Common myeloid progenitor, CD34-positive (primary cell): ENCODE measurements at regions not wholly inside any gene's neighbourhood (a gene's known extent, or its start where the extent isn't known, plus 50 kb on each side); places are given as distances from the start of the nearest gene placed in this dataset.

ENCODE experiments used
- CTCF ChIA-PET: fragments of 350-600 bp; sonication (Branson Sonifier 250); formaldehyde crosslinking; loops from one replicate; lab custom pipeline; 2021; ENCODE audit warnings: antibody characterized with exemption; lab: Charles Lee
- POLR2A ChIA-PET: fragments of 350-600 bp; sonication (Branson Sonifier 250); formaldehyde crosslinking; loops from one replicate; lab custom pipeline; 2021; ENCODE audit warnings: antibody characterized with exemption; lab: Charles Lee
- DNase-seq, 3 donors: peaks; one replicate each; pipeline versions ENCODE4 v3.0.0 to v3.0.0-alpha.2; 2013
- H3K27ac ChIP-seq, 2 experiments: 1 replicate in 1 of 2; 2 replicates in 1 of 2; pipeline ENCODE4 v1.7.0; 2013; ENCODE audit warnings: inconsistent platforms in 2 of 2, low read length in 2 of 2, mild to moderate bottlenecking in 2 of 2, low read depth in 1 of 2, moderate library complexity in 1 of 2; ENCODE audit not compliant: severe bottlenecking in 2 of 2, insufficient read depth in 1 of 2, poor library complexity in 1 of 2
- H3K27me3 ChIP-seq, 5 experiments: replicated peaks in 2 of 5; 1 replicate in 3 of 5; 2 replicates in 2 of 5; pipeline versions ENCODE4 v1.6.1 to v1.7.0; 2013; ENCODE audit warnings: low read length in 4 of 5, mild to moderate bottlenecking in 2 of 5, moderate library complexity in 2 of 5, inconsistent platforms in 1 of 5; ENCODE audit not compliant: insufficient read depth in 5 of 5, control insufficient read depth in 4 of 5
- H3K36me3 ChIP-seq, 4 experiments: 1 replicate in 2 of 4; 2 replicates in 2 of 4; pipeline versions ENCODE4 v1.6.1 to v1.7.0; 2013; ENCODE audit warnings: low read length in 3 of 4, control low read depth in 1 of 4, mild to moderate bottlenecking in 1 of 4; ENCODE audit not compliant: control insufficient read depth in 4 of 4, insufficient read depth in 4 of 4
- H3K4me1 ChIP-seq, 4 experiments: 1 replicate in 3 of 4; 2 replicates in 1 of 4; pipeline versions ENCODE4 v1.6.1 to v1.7.1; 2013; ENCODE audit warnings: low read length in 3 of 4, mild to moderate bottlenecking in 3 of 4, control low read depth in 1 of 4, inconsistent platforms in 1 of 4, moderate library complexity in 1 of 4; ENCODE audit not compliant: control insufficient read depth in 4 of 4, insufficient read depth in 4 of 4; ENCODE audit errors: control extremely low read depth in 1 of 4
- H3K4me3 ChIP-seq, 7 experiments: 1 replicate in 4 of 7; 2 replicates in 3 of 7; pipeline versions ENCODE4 v1.5.1 to v1.7.0; 2013; ENCODE audit warnings: mild to moderate bottlenecking in 7 of 7, low read length in 6 of 7, moderate library complexity in 6 of 7, inconsistent platforms in 2 of 7, low read depth in 2 of 7, control low read depth in 1 of 7; ENCODE audit not compliant: insufficient read depth in 4 of 7, control insufficient read depth in 1 of 7; ENCODE audit errors: extremely low read depth in 1 of 7
- H3K9me3 ChIP-seq, 5 experiments: 1 replicate in 4 of 5; 2 replicates in 1 of 5; pipeline versions ENCODE4 v1.6.1 to v1.7.1; 2013; ENCODE audit warnings: low read length in 4 of 5, mild to moderate bottlenecking in 2 of 5, inconsistent platforms in 1 of 5, low read depth in 1 of 5, moderate library complexity in 1 of 5; ENCODE audit not compliant: control insufficient read depth in 4 of 5, insufficient read depth in 2 of 5; ENCODE audit errors: control extremely low read depth in 1 of 5
- WGBS: methylation state at CpG from one replicate; pipeline ENCODE4 v1.1.5; 2013; ENCODE audit not compliant: insufficient coverage; 5-methylcytosine and 5-hydroxymethylcytosine counted together

DNA sequence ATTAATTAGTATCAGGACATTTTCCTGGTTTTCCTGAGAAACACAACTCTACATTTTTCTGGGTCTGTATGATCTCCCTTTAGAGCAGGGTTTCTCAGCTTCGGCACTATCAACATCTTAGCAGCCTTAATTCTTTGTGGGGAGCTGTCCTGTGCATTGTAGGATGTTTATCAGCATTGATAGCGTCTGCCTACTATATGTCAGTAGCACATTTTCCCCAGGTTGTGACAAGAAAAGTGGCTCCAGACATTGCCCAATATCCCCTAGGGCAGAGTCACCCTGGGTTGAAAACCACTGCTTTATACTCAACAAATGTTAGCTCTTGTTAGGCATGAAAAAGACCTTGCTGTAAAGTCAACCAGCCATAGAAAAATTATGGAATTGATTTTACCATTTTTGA is 195.1 kb upstream of the FMN2 start:
- H3K4me3 ChIP-seq = no peak overlapping the region
- CTCF ChIA-PET = interaction anchor here (0.9 to 2.2 kb wide), 4 partner anchors 10 to 492 kb away, joined by 3 to 6 read pairs (median 4); no protein-coding TSS in a partner anchor
- peak in 2 of 3 donors; percentile 13 to 17 for DNase-seq
- POLR2A ChIA-PET = interaction anchor here (0.6 kb wide), 1 partner anchor 133 kb away, joined by 4 read pairs; no protein-coding TSS in a partner anchor
- H3K9me3 ChIP-seq = no peaks in the 10 kb centered on the region
- H3K27me3 ChIP-seq = no peaks in the 10 kb centered on the region
- 80% methylated on average over 1 of the region's 2 CpGs for WGBS
- no peak overlapping the region for H3K27ac ChIP-seq
- H3K4me1 ChIP-seq = peaks cover 2 to 11% (median 5%) of the 10 kb centered on the region in 4 experiments
- H3K36me3 ChIP-seq = peaks cover 0 to 6% (median 3%) of the 10 kb centered on the region in 4 experiments

GRCh38 chr1:239896980-239897379 is 194.7 kb upstream of the FMN2 start:
- POLR2A ChIA-PET = interaction anchor here (0.6 kb wide), 1 partner anchor 133 kb away, joined by 4 read pairs; no protein-coding TSS in a partner anchor
- no peaks in the 10 kb centered on the region for H3K9me3 ChIP-seq
- no peak overlapping the region for H3K4me3 ChIP-seq
- H3K27ac ChIP-seq = no peak overlapping the region
- no peak for DNase-seq
- no peaks in the 10 kb centered on the region for H3K27me3 ChIP-seq
- 100% methylated on average over 3 of the region's 9 CpGs for WGBS
- peaks cover 0 to 6% (median 3%) of the 10 kb centered on the region in 4 experiments for H3K36me3 ChIP-seq
- H3K4me1 ChIP-seq = peaks cover 2 to 11% (median 5%) of the 10 kb centered on the region in 4 experiments
- CTCF ChIA-PET = interaction anchor here (0.9 to 2.2 kb wide), 9 partner anchors 10 to 507 kb away, joined by 3 to 6 read pairs (median 3); no protein-coding TSS in a partner anchor

GRCh38 chr1:239897458-239897857 is 194.2 kb upstream of the FMN2 start:
- no CpG with 5 or more reads among the region's 4 CpGs for WGBS
- no peak for DNase-seq
- no peaks in the 10 kb centered on the region for H3K27me3 ChIP-seq
- H3K36me3 ChIP-seq = peaks cover 0 to 6% (median 3%) of the 10 kb centered on the region in 4 experiments
- peaks cover 2 to 11% (median 5%) of the 10 kb centered on the region in 4 experiments for H3K4me1 ChIP-seq
- no peak overlapping the region for H3K27ac ChIP-seq
- peak overlapping the region in 3 of 7 experiments; percentile 38 to 71 (median 68) for H3K4me3 ChIP-seq
- ChIA-PET CTCF (interaction anchor here (0.6 to 2.2 kb wide), 22 partner anchors 10 to 1640 kb away, joined by 3 to 8 read pairs (median 3); no protein-coding TSS in a partner anchor), POLR2A (no interaction called here)
- no peaks in the 10 kb centered on the region for H3K9me3 ChIP-seq

- Histone ChIP-seq H3K4me3 (peak overlapping the region in 4 of 7 experiments; percentile 11 to 71 (median 53)), H3K27ac (no peak overlapping the region), H3K36me3 (peaks cover 0 to 6% (median 3%) of the 10 kb centered on the region in 4 experiments), H3K27me3 (no peaks in the 10 kb centered on the region), H3K9me3 (no peaks in the 10 kb centered on the region), H3K4me1 (peaks cover 2 to 10% (median 5%) of the 10 kb centered on the region in 4 experiments)
- peak; percentile 87 to 94 (median 93) for DNase-seq
- 24% methylated on average over 8 of the region's 15 CpGs for WGBS
- CTCF ChIA-PET = interaction anchor here (0.6 to 2.2 kb wide), 22 partner anchors 10 to 1640 kb away, joined by 3 to 8 read pairs (median 3); no protein-coding TSS in a partner anchor
- POLR2A ChIA-PET = no interaction called here
Observed at GRCh38 chr1:239898062-239898730, 193.5 kb upstream of the FMN2 start.

DNA sequence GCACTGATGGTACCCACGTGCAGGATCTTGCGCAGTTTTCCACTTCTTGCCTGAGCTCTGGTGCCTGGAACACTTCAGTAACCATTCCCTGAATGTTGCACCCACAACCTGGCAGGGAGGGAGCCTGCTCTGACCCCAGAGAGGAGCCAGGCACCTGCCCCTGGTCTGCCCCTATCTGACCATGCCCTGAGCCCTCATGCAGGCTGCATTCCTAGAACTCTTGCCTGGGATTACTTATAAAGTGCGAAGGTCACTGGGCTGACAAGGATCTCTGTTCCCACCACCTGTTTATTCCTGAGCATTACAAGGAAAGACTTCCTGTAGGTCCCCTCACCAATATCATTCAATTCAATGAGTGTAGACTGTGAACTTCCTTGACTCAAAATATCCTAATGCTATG is 191.9 kb upstream of the FMN2 start:
- Histone ChIP-seq H3K36me3 (peaks cover 0 to 6% (median 3%) of the 10 kb centered on the region in 4 experiments), H3K27me3 (no peaks in the 10 kb centered on the region), H3K27ac (no peak overlapping the region), H3K4me3 (no peak overlapping the region), H3K4me1 (peaks cover 2 to 8% (median 5%) of the 10 kb centered on the region in 4 experiments), H3K9me3 (no peaks in the 10 kb centered on the region)
- no peak for DNase-seq
- CTCF ChIA-PET = no interaction called here
- WGBS = 100% methylated on average over 1 of the region's 3 CpGs
- POLR2A ChIA-PET = no interaction called here

DNA sequence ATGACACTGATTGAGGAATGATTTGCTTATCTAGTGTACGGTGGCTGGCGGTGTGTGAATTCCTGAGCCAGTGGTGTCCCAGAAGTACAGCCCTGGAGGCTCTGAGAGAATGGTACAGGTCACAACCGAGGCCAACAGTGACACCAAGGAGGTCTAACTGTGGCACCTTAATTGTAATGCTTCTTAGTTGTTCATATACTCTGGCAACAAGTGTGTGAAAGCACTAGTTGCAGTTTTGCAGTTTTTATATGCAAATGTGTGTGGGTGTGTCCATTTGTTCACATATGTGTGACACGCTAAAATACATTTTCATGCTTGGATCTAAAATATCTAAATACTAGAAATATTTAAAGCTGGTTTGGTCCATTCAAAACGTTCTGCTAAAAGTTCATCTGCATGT is 185.3 kb upstream of the FMN2 start:
- Histone ChIP-seq H3K27me3 (no peaks in the 10 kb centered on the region), H3K36me3 (peaks cover 7 to 25% (median 16%) of the 10 kb centered on the region in 4 experiments), H3K9me3 (peaks cover 0 to 2% (median 0%) of the 10 kb centered on the region in 5 experiments), H3K4me3 (no peak overlapping the region), H3K27ac (no peak overlapping the region), H3K4me1 (no peaks in the 10 kb centered on the region)
- no peak for DNase-seq
- 98% methylated on average over 4 of the region's 5 CpGs for WGBS
- CTCF ChIA-PET = interaction anchor here (0.7 kb wide), 1 partner anchor 10 kb away, joined by 3 read pairs; no protein-coding TSS in a partner anchor
- POLR2A ChIA-PET = no interaction called here
